Uterus (tissue), 3 donors: ENCODE measurements at regions not wholly inside any gene's neighbourhood (a gene's known extent, or its start where the extent isn't known, plus 50 kb on each side); places are given as distances from the start of the nearest gene placed in this dataset.

Experiments used
- DNase-seq, 2 donors: peaks; one replicate each; pipeline ENCODE4 v3.0.0-alpha.2; 2019 to 2020
- H3K27ac ChIP-seq, 2 donors: fragments of 200-600 bp; sonication (generic); 1 replicate in 1 of 2; 2 replicates in 1 of 2; pipeline ENCODE4 v1.5.1; 2016 to 2018
- H3K27me3 ChIP-seq, 2 donors: fragments of 200-600 bp; sonication (generic); one replicate each; pipeline ENCODE4 v1.5.1; 2018 to 2019; ENCODE audit warnings: control low read depth in 1 of 2
- H3K36me3 ChIP-seq, 2 donors: fragments of 200-600 bp; sonication (generic); one replicate each; pipeline ENCODE4 v1.5.1; 2019; ENCODE audit warnings: control low read depth in 1 of 2
- H3K4me1 ChIP-seq, 2 donors: fragments of 200-600 bp; sonication (generic); one replicate each; pipeline ENCODE4 v1.5.1; 2018 to 2019; ENCODE audit warnings: control low read depth in 1 of 2
- H3K4me3 ChIP-seq, 2 donors: fragments of 200-600 bp; sonication (generic); 1 replicate in 1 of 2; 2 replicates in 1 of 2; pipeline ENCODE4 v1.5.1; 2018 to 2019; ENCODE audit warnings: mild to moderate bottlenecking in 1 of 2
- H3K9me3 ChIP-seq, 2 donors: fragments of 200-600 bp; sonication (generic); one replicate each; pipeline ENCODE4 v1.5.1; 2019; ENCODE audit warnings: control low read depth in 1 of 2
- POLR2A ChIP-seq, 2 donors: fragments of 450-650 bp; IDR thresholded peaks; one replicate each; pipeline ENCODE4 v1.6.1; 2016; ENCODE audit warnings: antibody characterized with exemption in 2 of 2, mild to moderate bottlenecking in 1 of 2, moderate library complexity in 1 of 2
- intact Hi-C: fragments of 100-400 bp; cut with DNase I; formaldehyde crosslinking; loops from one replicate; pipeline ENCODE4 v1.15.1; 2023; ENCODE audit warnings: low total_unique reads
- TF ChIP-seq, protein P1 (sequence below), 4 experiments: fragments of 200-600 bp in 2 of 4; fragments of 450-650 bp in 2 of 4; sonication (generic) in 2 of 4; IDR thresholded peaks; one replicate each; pipeline ENCODE4 v1.5.1; 2016 to 2019; ENCODE audit warnings: antibody characterized with exemption in 4 of 4, mild to moderate bottlenecking in 2 of 4, moderate library complexity in 1 of 4
- donor health status: DM: yes; HTN: yes; CAD: no.

GRCh38 chr4:185862340-185862739 lies 50.3 kb upstream of the SORBS2 start:
- no peak for DNase-seq
- no peak for TF ChIP-seq POLR2A (IDR thresholded peaks at IDR 0.05)
- TF ChIP-seq, protein P1, sequence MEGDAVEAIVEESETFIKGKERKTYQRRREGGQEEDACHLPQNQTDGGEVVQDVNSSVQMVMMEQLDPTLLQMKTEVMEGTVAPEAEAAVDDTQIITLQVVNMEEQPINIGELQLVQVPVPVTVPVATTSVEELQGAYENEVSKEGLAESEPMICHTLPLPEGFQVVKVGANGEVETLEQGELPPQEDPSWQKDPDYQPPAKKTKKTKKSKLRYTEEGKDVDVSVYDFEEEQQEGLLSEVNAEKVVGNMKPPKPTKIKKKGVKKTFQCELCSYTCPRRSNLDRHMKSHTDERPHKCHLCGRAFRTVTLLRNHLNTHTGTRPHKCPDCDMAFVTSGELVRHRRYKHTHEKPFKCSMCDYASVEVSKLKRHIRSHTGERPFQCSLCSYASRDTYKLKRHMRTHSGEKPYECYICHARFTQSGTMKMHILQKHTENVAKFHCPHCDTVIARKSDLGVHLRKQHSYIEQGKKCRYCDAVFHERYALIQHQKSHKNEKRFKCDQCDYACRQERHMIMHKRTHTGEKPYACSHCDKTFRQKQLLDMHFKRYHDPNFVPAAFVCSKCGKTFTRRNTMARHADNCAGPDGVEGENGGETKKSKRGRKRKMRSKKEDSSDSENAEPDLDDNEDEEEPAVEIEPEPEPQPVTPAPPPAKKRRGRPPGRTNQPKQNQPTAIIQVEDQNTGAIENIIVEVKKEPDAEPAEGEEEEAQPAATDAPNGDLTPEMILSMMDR (IDR thresholded peaks at IDR 0.05) = no peak
- Histone ChIP-seq H3K4me3 (no peak overlapping the region), H3K27ac (no peak overlapping the region), H3K36me3 (no peaks in the 10 kb centered on the region), H3K4me1 (no peaks in the 10 kb centered on the region), H3K27me3 (no peaks in the 10 kb centered on the region), H3K9me3 (peaks cover 0 to 2% of the 10 kb centered on the region in 2 donors)
- intact Hi-C loops = no loop called here

- H3K4me3 ChIP-seq = no peak overlapping the region
- H3K4me1 ChIP-seq = no peaks in the 10 kb centered on the region
- no peaks in the 10 kb centered on the region for H3K27me3 ChIP-seq
- intact Hi-C loops = no loop called here
- TF ChIP-seq POLR2A (IDR thresholded peaks at IDR 0.05) = no peak
- TF ChIP-seq, protein P1 (IDR thresholded peaks at IDR 0.05) = no peak
- H3K27ac ChIP-seq = no peak overlapping the region
- no peaks in the 10 kb centered on the region for H3K36me3 ChIP-seq
- no peak for DNase-seq
- H3K9me3 ChIP-seq = no peaks in the 10 kb centered on the region
Measured at GRCh38 chr4:185863946-185864345, 52.0 kb upstream of the SORBS2 start.

GRCh38 chr4:185865901-185866328 lies 53.9 kb upstream of the SORBS2 start:
- Histone ChIP-seq H3K27me3 (no peaks in the 10 kb centered on the region), H3K4me3 (no peak overlapping the region), H3K27ac (no peak overlapping the region), H3K4me1 (no peaks in the 10 kb centered on the region), H3K9me3 (no peaks in the 10 kb centered on the region), H3K36me3 (no peaks in the 10 kb centered on the region)
- DNase-seq = no peak
- no peak for TF ChIP-seq POLR2A (IDR thresholded peaks at IDR 0.05)
- TF ChIP-seq, protein P1 (IDR thresholded peaks at IDR 0.05) = no peak
- intact Hi-C loops = no loop called here

DNA sequence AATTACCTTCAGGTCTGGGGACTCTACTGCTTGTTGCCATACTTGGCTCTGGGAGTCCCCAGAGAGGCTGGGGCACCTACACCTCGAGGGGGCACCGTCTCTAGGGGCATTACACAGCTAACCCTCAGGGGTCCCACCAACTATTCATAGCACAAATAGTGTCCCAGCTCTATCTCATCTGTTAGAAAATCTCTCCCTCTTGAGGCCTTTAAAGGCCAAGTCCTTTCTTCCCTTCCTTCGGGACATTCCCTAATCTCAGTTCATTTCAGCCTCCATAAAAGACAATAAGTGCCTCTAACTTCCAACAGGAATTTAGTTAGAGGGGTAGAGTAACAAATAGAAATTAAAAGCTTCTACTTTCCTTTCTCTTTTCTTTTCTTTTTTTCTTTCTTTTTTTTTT lies 55.8 kb upstream of the SORBS2 start:
- Histone ChIP-seq H3K4me1 (no peaks in the 10 kb centered on the region), H3K9me3 (no peaks in the 10 kb centered on the region), H3K27me3 (no peaks in the 10 kb centered on the region), H3K4me3 (no peak overlapping the region), H3K36me3 (no peaks in the 10 kb centered on the region), H3K27ac (no peak overlapping the region)
- intact Hi-C loops = no loop called here
- no peak for TF ChIP-seq POLR2A (IDR thresholded peaks at IDR 0.05)
- TF ChIP-seq, protein P1 (IDR thresholded peaks at IDR 0.05) = no peak
- no peak for DNase-seq

GRCh38 chr4:185868983-185869382 lies 57.0 kb upstream of the SORBS2 start:
- intact Hi-C loops = no loop called here
- Histone ChIP-seq H3K4me1 (no peaks in the 10 kb centered on the region), H3K27me3 (no peaks in the 10 kb centered on the region), H3K27ac (no peak overlapping the region), H3K36me3 (no peaks in the 10 kb centered on the region), H3K4me3 (no peak overlapping the region), H3K9me3 (no peaks in the 10 kb centered on the region)
- TF ChIP-seq, protein P1 (IDR thresholded peaks at IDR 0.05) = no peak
- no peak for TF ChIP-seq POLR2A (IDR thresholded peaks at IDR 0.05)
- no peak for DNase-seq
